ENCODE measurements at regions not wholly inside any gene's neighbourhood (a gene's known extent, or its start where the extent isn't known, plus 50 kb on each side); places are given as distances from the start of the nearest gene placed in this dataset.
"Not testable (repeated sequence)": the region's sequence is repeated elsewhere in the genome, so short reads cannot be mapped to it uniquely, and the experiment has no call there.

- not testable (repeated sequence) for DNase-seq
Measured at GRCh38 chr7:119968411-119968810, 304.6 kb upstream of the KCND2 start.

- no peak for DNase-seq
Measured at GRCh38 chr7:119969054-119969453, 303.9 kb upstream of the KCND2 start.

- no peak for DNase-seq
Measured at GRCh38 chr7:119969763-119970162, 303.2 kb upstream of the KCND2 start.

- no peak for DNase-seq
Measured at GRCh38 chr7:119974972-119975371, 298.0 kb upstream of the KCND2 start.

GRCh38 chr7:119982884-119983283 is 290.1 kb upstream of the KCND2 start:
- no peak for DNase-seq

GRCh38 chr7:119983468-119983867 is 289.5 kb upstream of the KCND2 start:
- DNase-seq: no peak

- no peak for DNase-seq
Measured at GRCh38 chr7:119984247-119984646, 288.7 kb upstream of the KCND2 start.

- no peak for DNase-seq
Measured at GRCh38 chr7:119988401-119988800, 284.6 kb upstream of the KCND2 start.

- DNase-seq: no peak
Measured at GRCh38 chr7:119994928-119995327, 278.0 kb upstream of the KCND2 start.

- DNase-seq: no peak
Measured at GRCh38 chr7:119996634-119997033, 276.3 kb upstream of the KCND2 start.

GRCh38 chr7:119999738-120000475 is 273.1 kb upstream of the KCND2 start:
- DNase-seq: no peak

GRCh38 chr7:120005720-120006119 is 267.3 kb upstream of the KCND2 start:
- DNase-seq: no peak

GRCh38 chr7:120014301-120014700 is 258.7 kb upstream of the KCND2 start:
- DNase-seq: not testable (repeated sequence)

GRCh38 chr7:120014925-120015465 is 258.0 kb upstream of the KCND2 start:
- DNase-seq: no peak

GRCh38 chr7:120021085-120021484 is 251.9 kb upstream of the KCND2 start:
- DNase-seq: no peak

- DNase-seq: no peak
Measured at GRCh38 chr7:120023494-120024167, 249.3 kb upstream of the KCND2 start.

- no peak for DNase-seq
Measured at GRCh38 chr7:120028636-120029035, 244.3 kb upstream of the KCND2 start.

GRCh38 chr7:120030876-120031275 is 242.1 kb upstream of the KCND2 start:
- DNase-seq: no peak

GRCh38 chr7:120033114-120033513 is 239.9 kb upstream of the KCND2 start:
- no peak for DNase-seq

GRCh38 chr7:120039138-120039537 is 233.8 kb upstream of the KCND2 start:
- no peak for DNase-seq

GRCh38 chr7:120041798-120042197 is 231.2 kb upstream of the KCND2 start:
- DNase-seq: no peak

- no peak for DNase-seq
Measured at GRCh38 chr7:120043250-120043649, 229.7 kb upstream of the KCND2 start.

- DNase-seq: no peak
Measured at GRCh38 chr7:120052884-120053382, 220.0 kb upstream of the KCND2 start.

- no peak for DNase-seq
Measured at GRCh38 chr7:120053390-120053961, 219.5 kb upstream of the KCND2 start.
